KG1 (cell line): ENCODE measurements at regions not wholly inside any gene's neighbourhood (a gene's known extent, or its start where the extent isn't known, plus 50 kb on each side); places are given as distances from the start of the nearest gene placed in this dataset.
"Not testable (repeated sequence)": the region's sequence is repeated elsewhere in the genome, so short reads cannot be mapped to it uniquely, and the experiment has no call there.

ENCODE experiments used
- DNase-seq: peaks from one replicate; lab custom pipeline; 2025; lab: John Stamatoyannopoulos, UW

DNA sequence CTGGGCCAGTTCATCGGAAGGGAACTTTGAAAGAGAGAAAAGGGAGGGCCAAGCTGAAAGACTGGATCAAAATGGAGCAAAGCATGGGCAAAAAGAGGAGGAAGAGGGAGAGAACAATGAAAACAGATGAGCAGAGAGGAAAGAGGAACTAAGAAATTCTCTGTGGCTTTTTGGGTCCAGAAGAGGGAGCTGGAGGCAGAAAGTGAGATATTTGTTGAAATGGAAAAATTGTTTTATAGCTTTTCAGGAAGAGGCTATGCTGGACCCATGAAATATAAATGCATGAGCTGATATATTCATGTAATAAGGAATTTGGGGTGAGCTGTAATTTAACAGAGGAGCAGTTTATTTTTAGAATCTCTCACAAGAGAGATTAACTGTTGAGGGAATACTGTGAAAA lies 457.3 kb downstream of the DMAC1 start:
- no peak for DNase-seq

DNA sequence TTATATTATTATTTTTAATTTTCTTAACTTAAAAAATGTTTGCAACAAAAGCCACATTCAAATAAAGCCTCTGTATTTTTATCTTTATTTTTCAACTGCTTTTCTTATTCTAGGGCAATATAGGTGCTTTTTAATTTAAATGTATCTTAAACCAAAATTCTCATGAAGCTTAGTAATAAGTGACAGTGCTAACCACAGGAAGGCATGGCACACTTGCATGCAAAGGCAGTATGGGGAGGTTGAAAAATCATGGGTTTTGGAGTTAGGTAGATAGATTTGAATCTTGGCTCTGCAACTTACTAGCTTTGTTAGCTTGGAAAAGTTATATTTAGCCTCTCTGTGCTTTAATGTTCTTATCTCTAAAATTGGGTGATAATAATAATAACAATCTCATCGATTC lies 458.0 kb downstream of the DMAC1 start:
- no peak for DNase-seq

DNA sequence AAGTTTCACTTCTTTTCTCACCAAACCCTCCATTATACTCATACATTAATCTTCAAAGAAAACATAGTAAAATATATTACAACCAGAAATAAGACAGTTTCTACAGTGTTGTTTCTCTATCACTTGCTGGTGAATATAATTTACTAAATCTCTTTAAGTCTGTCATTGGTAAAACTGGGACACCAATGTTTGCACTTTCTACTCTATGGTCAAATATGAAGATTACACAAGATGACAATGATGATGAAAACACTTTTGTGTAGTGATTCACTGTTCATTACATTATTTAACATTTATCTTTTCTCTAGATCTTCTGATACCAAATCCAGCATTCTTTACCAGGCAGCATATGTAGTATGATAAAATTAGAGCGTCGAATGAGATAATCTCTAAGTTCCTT lies 459.1 kb downstream of the DMAC1 start:
- DNase-seq, result no peak

DNA sequence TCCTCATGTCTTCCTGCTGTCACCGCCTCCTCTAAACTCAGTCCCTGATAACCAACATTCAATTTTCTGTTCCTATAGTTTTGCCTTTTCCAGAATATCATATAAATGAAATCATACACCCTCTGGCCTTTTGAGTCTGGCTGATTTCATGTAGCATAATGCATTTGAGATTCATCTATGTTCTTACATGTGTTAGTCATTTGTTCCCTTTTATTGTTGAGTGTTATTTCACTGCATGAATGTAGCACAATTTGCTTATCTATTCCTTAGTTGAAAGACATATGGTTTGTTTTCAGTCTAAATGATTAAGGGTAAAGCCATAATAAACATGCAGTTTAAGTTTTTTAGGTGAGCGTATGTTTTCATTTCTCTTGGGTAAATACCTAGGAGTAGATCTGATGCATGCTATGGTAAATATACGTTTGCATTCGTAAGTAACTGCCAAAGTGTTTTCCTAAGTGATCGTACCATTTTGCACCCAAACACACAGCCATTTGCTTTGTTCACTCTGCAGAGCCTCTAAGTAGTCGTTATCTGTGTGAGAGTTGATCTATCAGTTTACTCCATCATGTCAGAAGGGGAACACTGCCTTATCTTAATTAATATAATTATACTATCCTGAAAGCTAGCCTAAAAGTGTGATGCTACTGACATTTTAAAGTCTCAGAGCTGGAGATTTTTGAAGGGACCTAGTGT lies 460.8 kb downstream of the DMAC1 start:
- no peak for DNase-seq

DNA sequence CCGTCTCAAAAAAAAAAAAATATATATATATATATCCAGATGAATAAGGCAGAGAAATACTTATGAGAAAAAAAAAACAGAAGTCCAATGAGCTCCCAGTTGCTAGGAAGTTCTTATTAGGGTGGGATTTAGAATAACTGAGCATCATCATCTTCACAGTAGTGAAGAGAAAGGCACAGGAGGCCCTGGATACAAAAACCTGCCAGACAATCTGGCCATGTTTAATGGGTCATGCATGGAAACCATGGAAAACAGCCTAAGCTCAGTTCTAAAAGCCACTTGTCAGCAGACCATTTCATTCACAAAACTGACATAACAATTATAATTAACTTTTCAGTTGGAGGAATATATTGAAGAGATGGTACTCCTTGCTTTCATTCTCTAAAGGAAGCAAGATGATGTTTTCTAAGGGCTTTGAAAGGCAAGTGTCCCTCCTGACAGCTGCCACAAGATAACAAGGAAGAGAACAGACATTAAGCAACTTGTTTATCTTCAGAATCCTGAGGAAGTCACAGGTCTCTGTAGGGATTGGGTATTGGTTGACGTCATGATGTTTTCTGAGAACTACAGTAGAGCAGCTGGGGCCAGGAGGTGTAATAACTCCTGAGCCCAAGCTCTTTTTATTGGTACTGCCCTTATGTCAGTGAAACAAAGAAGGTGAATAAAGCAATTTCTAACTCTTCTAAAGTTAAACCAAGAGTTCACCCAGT lies 463.1 kb downstream of the DMAC1 start:
- no peak for DNase-seq

DNA sequence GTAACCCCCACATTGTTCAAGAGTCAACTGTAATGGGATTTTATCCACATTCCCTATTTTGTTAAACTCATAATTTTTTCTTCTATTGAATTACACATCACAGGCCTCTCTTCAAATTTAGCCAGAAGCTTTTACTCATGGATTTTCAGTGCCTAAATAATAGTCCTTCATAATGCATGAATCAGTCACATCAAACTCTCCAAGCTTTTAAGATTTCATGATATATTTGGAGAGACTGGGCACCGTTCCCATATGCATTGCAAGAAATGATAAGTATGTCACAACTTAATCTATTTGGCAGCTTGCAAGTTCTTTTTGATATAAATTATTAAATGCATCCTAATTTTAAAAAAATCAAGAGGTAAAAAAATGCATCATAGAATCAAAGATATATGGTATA lies 465.9 kb downstream of the DMAC1 start:
- no peak for DNase-seq

DNA sequence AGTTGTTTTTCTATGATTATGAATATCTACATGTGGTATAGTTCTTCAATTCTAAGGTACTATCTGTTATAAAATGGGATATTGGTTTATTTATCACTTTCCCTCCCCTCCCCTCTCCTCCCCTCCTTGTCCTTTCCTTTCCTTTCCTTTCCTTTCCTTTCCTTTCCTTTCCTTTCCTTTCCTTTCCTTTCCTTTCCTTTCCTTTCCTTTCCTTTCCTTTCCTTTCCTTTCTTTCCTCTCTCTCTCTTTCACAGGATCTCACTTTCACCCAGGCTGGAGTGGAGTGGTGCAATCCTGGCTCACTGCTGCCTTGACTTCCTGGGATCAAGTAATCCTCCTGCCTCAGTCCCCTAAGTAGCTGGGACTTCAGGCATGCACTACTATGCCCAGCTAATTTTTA lies 466.8 kb downstream of the DMAC1 start:
- no peak for DNase-seq

DNA sequence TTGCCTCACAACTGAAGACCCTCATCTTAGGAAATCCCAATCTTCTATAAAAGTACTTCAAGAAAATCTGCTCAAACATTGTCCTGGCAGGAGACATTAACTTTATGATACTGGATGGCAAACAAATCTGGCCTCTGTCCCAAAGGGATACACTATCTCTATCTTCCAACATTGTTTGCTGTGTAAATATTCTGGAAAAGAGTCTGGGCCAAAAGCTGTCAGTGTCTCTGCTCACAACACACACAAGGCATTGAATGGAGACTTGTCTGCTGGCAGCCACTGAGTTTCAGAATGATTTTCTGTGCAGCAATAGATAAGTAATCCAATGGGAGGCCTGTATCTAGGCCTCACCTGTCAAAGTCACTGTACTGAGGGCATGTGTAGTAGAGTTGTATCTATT lies 471.1 kb downstream of the DMAC1 start:
- DNase-seq, result no peak

DNA sequence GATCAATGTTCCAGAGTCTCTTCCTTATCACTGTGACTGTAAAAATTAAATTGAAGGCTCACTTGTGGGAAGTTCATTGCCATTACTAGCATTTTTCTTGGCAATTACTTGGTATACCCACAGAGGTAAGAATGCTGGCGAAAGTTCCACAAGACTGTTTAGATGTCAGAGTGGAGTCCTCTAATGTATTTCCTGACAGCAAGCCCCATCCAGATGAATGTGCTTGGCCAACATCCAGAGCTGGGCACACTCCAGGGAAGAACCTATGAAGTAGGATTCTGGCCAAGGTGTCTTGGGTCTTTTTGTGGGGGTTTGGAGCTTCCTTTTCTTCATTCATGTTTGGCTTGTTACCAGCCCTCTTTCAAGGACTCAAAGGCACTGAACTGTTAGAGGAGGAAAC lies 473.6 kb downstream of the DMAC1 start:
- no peak for DNase-seq

DNA sequence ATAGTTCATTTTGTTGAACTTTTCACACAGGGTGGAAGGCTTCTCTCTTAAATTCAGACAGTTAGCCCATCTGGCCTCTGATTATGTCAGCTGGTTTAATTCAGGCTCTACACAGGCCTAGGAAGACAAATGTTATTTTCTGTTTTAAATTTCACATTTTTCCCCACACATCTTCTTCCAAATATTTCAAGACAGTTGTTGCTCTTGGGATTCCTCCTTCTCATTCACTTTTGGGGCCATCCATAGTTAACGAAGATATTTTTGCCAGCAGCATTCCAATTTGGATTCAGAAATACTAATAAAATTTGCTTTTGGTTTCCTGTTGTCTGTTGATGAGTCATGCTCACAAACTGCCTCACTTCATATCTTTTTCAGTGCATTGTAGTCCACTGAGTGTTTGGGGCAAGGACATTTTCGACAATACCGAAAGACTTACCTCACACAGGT lies 475.4 kb downstream of the DMAC1 start:
- no peak for DNase-seq

DNA sequence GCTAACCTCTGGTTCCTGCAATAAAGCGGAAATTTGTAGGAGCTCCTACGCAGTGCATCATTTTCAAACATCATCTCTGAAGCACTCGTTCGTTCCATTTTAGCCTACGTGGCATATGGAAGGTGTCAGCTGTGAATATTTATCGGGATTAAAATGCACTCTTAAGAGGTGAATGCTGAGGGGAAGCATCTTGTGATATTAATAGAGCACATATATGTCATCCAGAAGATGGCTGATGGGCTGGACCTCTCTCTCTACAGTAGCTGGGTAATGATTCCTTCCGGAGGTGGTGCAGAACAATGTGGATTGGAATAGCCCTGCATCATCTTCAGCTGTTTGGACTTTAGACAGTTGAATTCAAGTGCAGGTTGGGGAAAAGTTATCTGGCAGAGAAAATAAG lies 478.7 kb downstream of the DMAC1 start:
- DNase-seq, result no peak

DNA sequence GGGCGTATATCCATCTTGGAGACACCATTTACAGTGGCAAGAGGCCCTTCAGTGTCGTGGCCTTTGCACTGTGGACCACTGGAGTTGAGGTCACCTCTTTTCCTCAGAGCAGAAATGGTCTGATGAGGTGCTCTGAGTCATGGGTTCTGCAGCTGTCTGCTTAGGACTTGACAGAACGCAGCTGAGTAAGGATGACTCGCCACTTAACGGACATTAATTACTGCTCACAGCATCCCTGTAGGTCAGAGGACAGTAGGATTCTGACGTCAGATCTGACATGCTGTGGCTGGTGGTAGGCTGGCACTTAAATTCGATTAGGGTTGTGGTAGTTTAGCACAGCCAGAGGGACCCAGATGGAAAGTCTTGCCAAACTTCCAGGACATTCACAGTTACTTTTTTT lies 479.4 kb downstream of the DMAC1 start:
- no peak for DNase-seq

DNA sequence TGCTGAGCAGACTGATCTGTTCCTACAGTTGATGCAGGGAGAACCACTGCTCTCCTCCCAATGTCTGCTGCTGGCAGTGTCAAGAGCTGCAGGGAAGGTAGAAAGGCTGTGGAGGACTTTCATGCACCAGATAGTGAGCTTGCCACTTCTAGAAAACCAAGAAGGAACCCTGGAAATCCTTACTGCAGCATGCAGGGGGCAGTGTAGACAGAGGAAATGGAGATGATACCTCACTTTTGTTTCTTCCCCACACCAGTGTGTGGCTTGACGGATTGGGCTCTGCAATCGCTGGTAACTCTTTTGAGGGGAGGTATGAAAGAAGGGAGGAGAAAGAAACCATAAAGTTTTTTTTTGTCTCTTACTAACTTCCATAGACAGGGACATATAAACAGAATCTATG lies 480.7 kb downstream of the DMAC1 start:
- no peak for DNase-seq

DNA sequence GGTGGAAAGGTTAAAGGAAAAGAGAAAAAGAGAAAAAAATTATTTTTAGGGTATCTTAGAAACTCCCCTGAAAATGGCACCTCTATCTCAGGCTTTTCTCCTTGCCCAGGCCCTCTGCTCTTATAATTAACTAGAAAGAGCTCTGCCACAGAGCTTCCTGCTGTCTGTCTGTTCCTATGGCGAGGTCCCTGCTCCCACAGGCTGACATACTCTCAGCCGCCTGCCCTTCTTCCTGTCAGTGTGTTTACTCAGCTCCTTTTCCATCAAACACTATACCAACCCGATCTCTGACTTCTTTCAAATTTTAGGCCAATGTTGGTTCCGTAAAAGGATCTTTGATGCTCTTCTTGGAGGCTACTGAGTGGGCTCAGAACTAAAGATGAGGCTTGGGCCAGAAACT lies 482.6 kb downstream of the DMAC1 start:
- no peak for DNase-seq

DNA sequence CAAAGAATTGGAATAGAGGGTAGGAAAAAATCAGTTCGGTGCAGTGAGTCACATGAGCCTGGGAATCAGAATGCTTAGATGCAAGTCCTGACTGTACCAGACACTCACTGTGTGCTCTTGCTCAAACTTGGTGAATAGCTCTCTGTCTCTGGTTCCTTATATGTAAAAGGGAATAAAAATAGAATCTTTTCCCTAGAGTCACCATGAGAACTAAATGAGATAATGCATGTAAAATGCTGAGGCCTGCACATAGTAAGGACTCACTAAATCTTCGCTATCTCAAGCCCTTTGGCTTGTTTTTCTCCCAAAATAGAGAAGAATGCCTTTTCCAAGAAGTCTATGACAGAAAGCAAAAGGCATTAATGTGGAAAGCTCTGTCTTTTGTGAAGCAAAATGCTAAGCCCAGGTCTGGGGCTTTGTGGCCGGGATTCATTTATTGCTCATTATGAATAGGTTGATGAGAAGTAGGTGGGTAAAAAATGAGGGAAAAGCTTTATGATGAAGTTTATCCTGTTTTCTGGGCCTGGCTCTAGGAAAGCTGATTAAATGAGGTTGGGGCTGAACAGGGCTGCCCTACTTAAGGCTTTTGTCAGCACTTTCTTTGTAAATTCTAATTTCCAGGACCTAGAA lies 483.3 kb downstream of the DMAC1 start:
- no peak for DNase-seq

DNA sequence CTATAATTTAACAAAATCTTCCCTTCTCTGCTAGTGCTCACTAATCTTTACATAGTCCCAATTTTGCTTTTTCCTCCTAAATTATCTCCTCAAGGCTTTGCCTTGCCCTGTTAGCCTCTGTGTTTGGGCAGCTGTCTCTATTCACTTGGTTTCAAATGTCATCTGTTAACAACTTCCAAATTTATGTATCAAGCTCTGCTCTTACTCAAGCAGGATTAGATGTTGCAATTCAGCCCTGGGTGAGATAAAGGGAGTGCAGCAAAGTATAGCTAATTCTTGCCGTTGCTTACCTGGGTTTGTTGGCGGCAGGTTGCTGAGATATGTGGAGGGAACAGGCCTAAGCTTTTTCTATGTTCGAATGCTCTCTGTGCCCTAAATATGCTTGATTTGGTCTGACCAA lies 483.8 kb downstream of the DMAC1 start:
- no peak for DNase-seq

DNA sequence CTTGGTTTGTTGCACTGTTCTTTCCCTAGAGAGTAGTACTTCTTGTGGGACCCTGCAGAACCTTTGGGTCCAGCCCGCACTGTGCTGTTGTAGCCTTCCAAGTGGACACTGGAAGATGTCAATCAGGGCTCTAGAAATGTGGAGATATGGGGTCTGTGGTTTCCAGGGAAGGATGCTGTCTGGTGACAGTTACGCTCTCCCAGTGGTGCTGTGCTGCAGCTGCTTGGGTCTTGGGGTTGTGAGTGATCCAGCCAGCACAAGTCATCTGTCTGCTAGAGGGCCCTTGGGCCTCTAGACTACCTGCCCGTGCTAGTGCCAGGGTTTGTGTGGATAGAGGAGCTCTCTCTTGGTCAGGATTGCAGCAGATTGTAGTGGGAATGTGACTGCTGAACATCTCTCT lies 484.5 kb downstream of the DMAC1 start:
- no peak for DNase-seq

DNA sequence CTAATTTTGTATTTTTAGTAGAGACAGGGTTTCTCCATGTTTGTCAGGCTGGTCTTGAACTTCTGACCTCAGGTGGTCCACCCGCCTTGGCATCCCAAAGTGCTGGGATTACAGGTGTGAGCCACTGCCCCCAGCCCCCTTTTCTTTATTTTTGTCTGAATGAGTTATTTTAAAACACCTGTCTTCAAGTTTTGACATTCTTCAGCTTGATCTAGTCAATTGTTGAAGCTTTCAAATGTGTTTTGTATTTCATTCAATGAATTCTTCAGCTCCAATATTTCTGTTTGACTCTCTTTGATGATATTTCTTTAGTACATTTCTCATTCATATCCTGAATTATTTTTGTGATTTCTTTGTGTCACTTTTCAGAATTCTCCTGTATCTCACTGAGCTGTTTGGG lies 486.2 kb downstream of the DMAC1 start:
- no peak for DNase-seq

DNA sequence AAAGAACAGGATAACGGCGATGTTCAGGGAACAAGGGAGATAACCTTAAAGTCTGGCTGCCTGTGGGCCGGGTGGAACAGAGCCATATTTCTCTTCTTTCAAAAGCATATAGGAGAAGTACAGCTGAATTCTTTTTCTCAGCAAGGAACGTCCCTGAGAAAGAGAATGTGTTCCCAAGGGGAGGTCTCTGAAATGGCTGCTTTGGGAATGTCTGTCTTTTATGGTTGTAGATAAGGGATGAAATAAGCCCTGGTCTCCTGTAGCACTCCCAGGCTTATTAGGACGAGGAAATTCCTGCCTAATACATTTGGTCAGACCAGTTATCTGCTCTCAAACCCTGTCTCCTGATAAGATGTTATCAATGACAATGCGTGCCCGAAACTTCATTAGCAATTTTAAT lies 490.5 kb downstream of the DMAC1 start:
- DNase-seq, result not testable (repeated sequence)

DNA sequence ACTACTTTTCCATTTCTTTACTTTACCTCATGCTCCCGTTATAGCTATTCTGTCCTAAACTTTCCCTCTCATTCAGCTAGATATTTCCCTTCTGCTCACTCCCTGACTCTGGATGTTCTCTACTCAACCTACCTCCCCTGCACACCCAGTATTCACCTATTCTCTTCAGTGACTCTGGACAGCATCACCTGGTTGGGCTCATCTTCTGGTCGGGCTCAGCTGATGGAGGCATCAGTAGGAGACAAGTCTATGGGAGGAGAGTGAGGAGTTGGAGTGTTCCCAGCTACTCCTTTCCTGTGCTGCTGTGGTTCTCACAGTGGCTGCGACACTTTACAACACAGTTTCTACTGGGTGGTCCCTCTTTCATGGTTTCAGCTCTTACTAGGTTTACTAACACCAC lies 493.9 kb downstream of the DMAC1 start:
- DNase-seq, result no peak

DNA sequence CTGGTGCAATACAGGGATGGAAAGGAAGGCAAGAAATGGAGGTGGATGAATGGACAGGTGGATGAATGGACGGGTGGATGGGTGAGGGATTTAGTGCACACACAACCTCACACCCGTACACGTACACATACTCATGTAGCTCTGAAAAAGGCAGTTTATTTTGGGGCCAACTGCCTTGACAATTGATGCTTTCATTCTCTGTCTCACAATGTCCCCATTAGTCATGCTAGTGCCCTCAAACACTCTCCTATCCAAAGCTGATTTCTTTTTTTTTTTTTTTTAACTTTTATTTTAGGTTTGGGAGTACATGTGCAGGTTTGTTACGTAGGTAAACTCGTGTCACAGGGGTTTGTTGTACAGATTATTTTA lies 495.0 kb downstream of the DMAC1 start:
- DNase-seq, result no peak

DNA sequence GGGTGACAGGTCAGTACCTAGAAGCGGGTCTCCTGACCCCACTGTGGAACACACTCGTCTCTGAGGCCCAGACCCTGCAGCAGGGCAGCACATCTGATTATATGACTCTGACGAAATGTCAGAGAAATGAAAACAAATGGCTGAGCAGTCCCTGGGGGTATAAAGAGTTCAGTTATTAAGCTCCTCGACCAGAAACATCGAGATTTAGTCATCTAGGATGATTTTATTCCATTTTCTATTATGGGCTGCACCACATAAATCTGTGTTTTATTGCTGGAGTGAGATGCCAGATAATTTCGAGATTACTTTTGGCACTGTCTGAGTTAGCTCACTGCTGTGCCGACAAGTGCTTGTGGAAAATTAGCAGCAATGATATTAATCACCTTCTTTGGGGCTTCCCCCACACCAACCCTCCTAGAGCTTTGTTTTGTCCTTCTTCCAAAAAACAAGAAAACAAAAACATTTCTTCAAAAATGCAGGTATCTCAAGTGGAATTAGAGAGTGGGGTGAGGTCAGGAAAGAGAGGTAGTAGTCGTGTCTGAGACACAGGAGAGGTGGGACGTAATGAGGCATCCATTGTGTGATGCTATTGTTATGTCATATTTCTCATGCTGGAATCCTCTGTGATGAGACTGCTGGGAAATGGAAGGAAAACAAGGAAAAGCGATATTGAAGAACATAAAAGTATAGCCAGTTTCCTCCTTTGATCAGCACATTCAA lies 495.5 kb downstream of the DMAC1 start:
- DNase-seq, result no peak

DNA sequence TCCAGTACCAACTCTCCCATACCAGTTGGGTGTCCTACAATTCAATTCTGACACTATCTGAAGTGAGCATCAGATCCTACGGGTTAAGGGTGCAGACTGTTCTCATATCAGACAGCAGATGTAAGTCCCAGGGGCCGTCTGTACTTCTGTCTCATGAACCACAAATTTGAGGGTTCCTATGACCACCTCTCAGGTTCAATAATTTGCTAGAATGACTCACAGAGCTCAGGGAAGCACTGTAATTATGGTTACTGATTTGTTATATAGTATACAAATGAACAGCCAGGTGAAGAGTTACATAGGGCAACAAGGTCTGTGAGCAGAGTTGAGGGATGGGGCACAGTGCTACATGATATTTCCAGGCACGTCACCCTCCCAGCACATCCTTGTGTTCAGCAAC lies 499.1 kb downstream of the DMAC1 start:
- DNase-seq, result no peak
